ENCODE measurements at regions not wholly inside any gene's neighbourhood (a gene's known extent, or its start where the extent isn't known, plus 50 kb on each side); places are given as distances from the start of the nearest gene placed in this dataset.
"Not testable (repeated sequence)": the region's sequence is repeated elsewhere in the genome, so short reads cannot be mapped to it uniquely, and the experiment has no call there.

- TF ChIP-seq CTCF (IDR thresholded peaks at IDR 0.05; ENCODE audit: low read depth, low read length, poor library complexity, severe bottlenecking); EZH2phosphoT487 (IDR thresholded peaks at IDR 0.05; ENCODE audit: borderline replicate concordance, low read length): not testable (repeated sequence)
These were observed 190.6 kb downstream of the LIPI start for GRCh38 chr21:14020108-14020507.
